NCI-H146 treated with DMSO at 0.1 percent for 48 hours (cell line): ENCODE measurements at regions not wholly inside any gene's neighbourhood (a gene's known extent, or its start where the extent isn't known, plus 50 kb on each side); places are given as distances from the start of the nearest gene placed in this dataset.

ENCODE experiments used
- DNase-seq: peaks from one replicate; lab custom pipeline; 2025; ENCODE audit not compliant: unreplicated experiment; lab: John Stamatoyannopoulos, UW

- no peak for DNase-seq
Measured at GRCh38 chr5:43941806-43942205, 338.8 kb downstream of the NNT start.

GRCh38 chr5:43940562-43940961, 337.6 kb downstream of the NNT start:
- no peak for DNase-seq

- no peak for DNase-seq
Measured at GRCh38 chr5:43926923-43927322, 323.9 kb downstream of the NNT start.

- DNase-seq: no peak
Measured at GRCh38 chr5:43920422-43920821, 317.4 kb downstream of the NNT start.

GRCh38 chr5:43917925-43918324, 314.9 kb downstream of the NNT start:
- no peak for DNase-seq

GRCh38 chr5:43903129-43903528, 300.1 kb downstream of the NNT start:
- DNase-seq: no peak

- DNase-seq: no peak
Measured at GRCh38 chr5:43900974-43901373, 298.0 kb downstream of the NNT start.

GRCh38 chr5:43895876-43896275, 292.9 kb downstream of the NNT start:
- DNase-seq: no peak

GRCh38 chr5:43893951-43894684, 291.1 kb downstream of the NNT start:
- no peak for DNase-seq

- no peak for DNase-seq
Measured at GRCh38 chr5:43891112-43891511, 288.1 kb downstream of the NNT start.

GRCh38 chr5:43889233-43889632, 286.3 kb downstream of the NNT start:
- no peak for DNase-seq

GRCh38 chr5:43875741-43876140, 272.8 kb downstream of the NNT start:
- no peak for DNase-seq

GRCh38 chr5:43874772-43875171, 271.8 kb downstream of the NNT start:
- DNase-seq: no peak

GRCh38 chr5:43873791-43874190, 270.8 kb downstream of the NNT start:
- DNase-seq: no peak

GRCh38 chr5:43859309-43859708, 256.3 kb downstream of the NNT start:
- no peak for DNase-seq

- DNase-seq: no peak
Measured at GRCh38 chr5:43855452-43855851, 252.5 kb downstream of the NNT start.

GRCh38 chr5:43854697-43855292, 251.8 kb downstream of the NNT start:
- no peak for DNase-seq

GRCh38 chr5:43852279-43852678, 249.3 kb downstream of the NNT start:
- no peak for DNase-seq

- no peak for DNase-seq
Measured at GRCh38 chr5:43851741-43852140, 248.8 kb downstream of the NNT start.

- DNase-seq: no peak
Measured at GRCh38 chr5:43840424-43841125, 237.6 kb downstream of the NNT start.

- no peak for DNase-seq
Measured at GRCh38 chr5:43839218-43839617, 236.2 kb downstream of the NNT start.

GRCh38 chr5:43837996-43838395, 235.0 kb downstream of the NNT start:
- DNase-seq: no peak
